ENCODE measurements at regions not wholly inside any gene's neighbourhood (a gene's known extent, or its start where the extent isn't known, plus 50 kb on each side); places are given as distances from the start of the nearest gene placed in this dataset.
A peak's percentile ranks its signal among the peaks of the same experiment; 100 is the strongest.

GRCh38 chr6:54465649-54466300 is 157.5 kb downstream of the TINAG start:
- Histone ChIP-seq H2AFZ (ENCODE audit: low read depth, low read length) (no peak overlapping the region), H3K36me3 (ENCODE audit: control insufficient read depth, insufficient read depth, low read length) (no peaks in the 10 kb centered on the region), H4K20me1 (replicated peaks; ENCODE audit: control insufficient read depth, insufficient read depth, low read length) (no peaks in the 10 kb centered on the region), H3K4me2 (ENCODE audit: insufficient read depth, low read length) (no peak overlapping the region), H3K9me1 (ENCODE audit: control insufficient read depth, insufficient read depth, low read length) (no peaks in the 10 kb centered on the region), H3K9ac (ENCODE audit: insufficient read depth in 1 of 2, low read depth in 2 of 2, low read length in 2 of 2) (no peak overlapping the region), H3K9me3 (replicated peaks; ENCODE audit: control insufficient read depth, insufficient read depth, low read depth, low read length) (no peaks in the 10 kb centered on the region; the same call in 1 of the 2 replicates), H3K4me1 (replicated peaks in 1 of 2; ENCODE audit: control insufficient read depth in 2 of 2, insufficient read depth in 2 of 2, low read length in 2 of 2) (no peaks in the 10 kb centered on the region), H3K4me3 (no peak overlapping the region), H3K27ac (ENCODE audit: extremely low read depth, low read depth, low read length) (no peak overlapping the region), H3K27me3 (ENCODE audit: control insufficient read depth in 2 of 2, insufficient read depth in 2 of 2, low read length in 2 of 2) (no peaks in the 10 kb centered on the region), H3K79me2 (ENCODE audit: control insufficient read depth, insufficient read depth, low read length) (no peaks in the 10 kb centered on the region)
- ATAC-seq (no peak), DNase-seq (ENCODE audit: extremely low read depth in 1 of 4, low spot score in 3 of 4) (no peak), FAIRE-seq (no peak)
- ChIA-PET POLR2A (no interaction called here), CTCF (ENCODE audit: low intra/inter-chr PET ratio) (no interaction called here)
- in situ Hi-C loops (cut with MboI), result no loop called here
- no TSS peak for BruUV-seq (replicated peaks)
- WGBS (ENCODE audit: insufficient coverage, low coverage, missing lambda C conversion rate), result 0% methylated on average over 3 of the region's 3 CpGs
- TF ChIP-seq ZNF699 (CRISPR knock-in tag; IDR thresholded peaks at IDR 0.05; ENCODE audit: insufficient replicate concordance) (no peak), CEBPB (tag; IDR thresholded peaks at IDR 0.05) (no peak), HNRNPK (IDR thresholded peaks at IDR 0.05; ENCODE audit: low read depth, low read length, poor library complexity, severe bottlenecking) (peak; percentile 36)
- intact Hi-C loops (cut with micrococcal nuclease), result no loop called here

- ChIA-PET CTCF (ENCODE audit: low intra/inter-chr PET ratio) (no interaction called here), POLR2A (no interaction called here)
- no peak overlapping the region for H2AFZ ChIP-seq (ENCODE audit: low read depth, low read length)
- ATAC-seq, result no peak
- H3K4me3 ChIP-seq, result no peak overlapping the region
- no TSS peak for BruUV-seq (replicated peaks)
- no peaks in the 10 kb centered on the region for H3K36me3 ChIP-seq (ENCODE audit: control insufficient read depth, insufficient read depth, low read length)
- H3K9me3 ChIP-seq (replicated peaks; ENCODE audit: control insufficient read depth, insufficient read depth, low read depth, low read length), result no peaks in the 10 kb centered on the region
- intact Hi-C loops (cut with micrococcal nuclease) (no loop called here), in situ Hi-C loops (cut with MboI) (no loop called here)
- no peak overlapping the region for H3K4me2 ChIP-seq (ENCODE audit: insufficient read depth, low read length)
- H3K9me1 ChIP-seq (ENCODE audit: control insufficient read depth, insufficient read depth, low read length), result no peaks in the 10 kb centered on the region
- H3K9ac ChIP-seq (ENCODE audit: insufficient read depth in 1 of 2, low read depth in 2 of 2, low read length in 2 of 2), result no peak overlapping the region
- no peak for DNase-seq (ENCODE audit: extremely low read depth in 1 of 4, low spot score in 3 of 4)
- no peak overlapping the region for H3K27ac ChIP-seq (ENCODE audit: extremely low read depth, low read depth, low read length)
- no peaks in the 10 kb centered on the region for H3K79me2 ChIP-seq (ENCODE audit: control insufficient read depth, insufficient read depth, low read length)
- WGBS (ENCODE audit: insufficient coverage, low coverage, missing lambda C conversion rate), result 0% methylated on average over 1 of the region's 1 CpG
- no peaks in the 10 kb centered on the region for H3K4me1 ChIP-seq (replicated peaks in 1 of 2; ENCODE audit: control insufficient read depth in 2 of 2, insufficient read depth in 2 of 2, low read length in 2 of 2)
- no peaks in the 10 kb centered on the region for H3K27me3 ChIP-seq (ENCODE audit: control insufficient read depth in 2 of 2, insufficient read depth in 2 of 2, low read length in 2 of 2)
- no peaks in the 10 kb centered on the region for H4K20me1 ChIP-seq (replicated peaks; ENCODE audit: control insufficient read depth, insufficient read depth, low read length)
- no peak for FAIRE-seq
- TF ChIP-seq CBX3 (IDR thresholded peaks at IDR 0.05; ENCODE audit: borderline replicate concordance in 1 of 2, low read length in 2 of 2), result no peak
- no peak for TF ChIP-seq KDM2B (CRISPR knock-in tag; IDR thresholded peaks at IDR 0.05)
- TF ChIP-seq RREB1 (CRISPR knock-in tag; IDR thresholded peaks at IDR 0.05), result no peak
- TF ChIP-seq DMBX1 (CRISPR knock-in tag; IDR thresholded peaks at IDR 0.05; ENCODE audit: borderline replicate concordance), result no peak
- no peak for TF ChIP-seq RAD21 (CRISPR knock-in tag; conservative IDR thresholded peaks at IDR 0.05 in 1 of 2, IDR thresholded peaks at IDR 0.05 in 1 of 2)
- TF ChIP-seq HNRNPK (IDR thresholded peaks at IDR 0.05; ENCODE audit: low read depth, low read length, poor library complexity, severe bottlenecking), result no peak
- no peak for TF ChIP-seq ETS2 (tag; IDR thresholded peaks at IDR 0.05; ENCODE audit: borderline replicate concordance, poor library complexity, severe bottlenecking)
Observed at GRCh38 chr6:54467384-54467783, 159.1 kb downstream of the TINAG start.
